GM12892 (cell line): ENCODE measurements at regions not wholly inside any gene's neighbourhood (a gene's known extent, or its start where the extent isn't known, plus 50 kb on each side); places are given as distances from the start of the nearest gene placed in this dataset.

Source experiments
- DNase-seq: peaks from one replicate; pipeline ENCODE4 v3.0.0; 2011; ENCODE audit not compliant: insufficient read length
- FAIRE-seq: peaks from 2 replicates; lab custom pipeline; 2011; peaks lifted over from hg19 to GRCh38; lab: Jason Lieb, UNC
- POLR2A ChIP-seq: IDR thresholded peaks from 2 replicates; pipeline ENCODE4 v1.6.1; 2011; ENCODE audit warnings: low read depth, low read length, control low read depth
- POLR2AphosphoS5 ChIP-seq: IDR thresholded peaks from 2 replicates; pipeline ENCODE4 v1.6.1; 2011; ENCODE audit warnings: low read depth, low read length, control low read depth
- TAF1 ChIP-seq: IDR thresholded peaks from 2 replicates; pipeline ENCODE4 v1.6.1; 2011; ENCODE audit warnings: low read depth, mild to moderate bottlenecking, control low read depth, low read length, borderline replicate concordance

DNA sequence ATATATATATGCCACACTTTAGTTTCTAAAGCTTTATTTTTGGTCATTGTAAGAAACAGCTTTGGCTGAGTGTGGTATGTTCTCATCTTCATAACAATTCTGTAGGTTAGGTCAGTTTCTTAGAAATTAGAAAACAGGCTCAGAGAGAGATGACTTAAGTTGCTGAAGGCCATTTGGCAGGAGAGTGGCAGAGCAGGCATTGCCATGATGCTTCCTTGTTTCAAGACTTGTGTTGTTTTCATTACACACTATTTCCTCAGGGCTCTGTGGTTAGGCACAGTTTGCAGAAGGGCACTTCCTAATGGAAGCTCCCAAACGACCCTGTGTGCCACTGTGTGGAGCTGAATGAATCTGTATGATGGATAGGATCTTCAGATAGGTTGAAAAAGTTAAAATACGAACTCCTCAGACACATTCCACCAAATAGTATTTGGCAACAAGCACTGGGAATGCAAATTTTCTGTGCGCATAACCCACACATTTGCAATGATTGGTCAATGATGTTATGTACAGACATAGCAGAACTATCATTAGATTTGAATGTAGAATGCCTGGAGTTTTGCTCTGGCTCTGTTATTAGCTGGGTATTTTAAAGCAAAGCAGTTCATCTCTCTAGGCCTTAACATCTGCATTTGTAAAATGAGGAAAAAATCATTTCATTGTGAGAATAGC lies 274.3 kb upstream of the HS3ST1 start:
- no peak for DNase-seq
- TF ChIP-seq POLR2AphosphoS5 (no peak), POLR2A (no peak), TAF1 (no peak)
- no peak for FAIRE-seq

DNA sequence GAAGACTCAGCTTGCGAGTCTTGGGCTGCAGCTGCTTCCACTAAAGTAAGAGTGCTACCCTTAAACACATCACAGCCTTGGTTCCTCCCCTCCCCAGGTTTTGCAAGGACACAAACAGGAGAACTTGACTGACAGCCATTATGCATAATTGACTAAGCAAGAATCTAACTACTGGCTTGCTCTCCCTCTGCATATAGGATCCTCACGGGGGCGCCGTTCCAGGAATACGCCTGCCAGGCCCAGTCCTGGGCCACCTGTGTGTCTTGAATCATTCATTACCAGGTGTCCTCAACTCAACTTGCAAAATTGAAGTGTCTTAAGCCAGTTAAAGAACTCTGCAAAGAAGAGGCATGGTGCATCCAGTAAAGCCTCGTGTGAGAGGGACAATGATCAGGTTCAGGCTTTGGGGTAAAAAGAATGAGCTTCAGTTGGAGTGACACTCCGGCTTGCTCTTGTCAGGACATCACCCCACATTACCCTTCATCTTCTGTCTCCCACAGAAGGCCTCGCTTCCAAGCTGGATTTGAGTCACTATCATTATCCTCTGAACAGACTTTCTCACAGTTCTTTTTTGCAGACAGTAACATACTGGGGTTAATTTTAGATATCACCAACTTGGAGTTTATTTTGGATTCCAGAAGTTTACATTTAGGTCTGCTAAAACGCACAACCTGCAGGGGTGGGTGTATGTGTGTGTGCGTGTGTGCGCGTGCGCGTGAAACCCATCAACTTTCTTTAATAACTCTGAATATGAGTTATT lies 273.5 kb upstream of the HS3ST1 start:
- TF ChIP-seq POLR2A (no peak), TAF1 (no peak), POLR2AphosphoS5 (no peak)
- DNase-seq: no peak
- FAIRE-seq: no peak

- no peak for FAIRE-seq
- DNase-seq: no peak
- TF ChIP-seq TAF1 (no peak), POLR2A (no peak), POLR2AphosphoS5 (no peak)
Observed at GRCh38 chr4:11700751-11701226, 272.1 kb upstream of the HS3ST1 start.

- DNase-seq (no peak), FAIRE-seq (no peak)
- no peak for TF ChIP-seq POLR2A
- TF ChIP-seq TAF1: no peak
- no peak for TF ChIP-seq POLR2AphosphoS5
Observed at GRCh38 chr4:11698846-11699590, 270.3 kb upstream of the HS3ST1 start.

- TF ChIP-seq TAF1 (no peak), POLR2AphosphoS5 (no peak), POLR2A (no peak)
- FAIRE-seq (no peak), DNase-seq (no peak)
Observed at GRCh38 chr4:11698033-11698432, 269.3 kb upstream of the HS3ST1 start.

- no peak for TF ChIP-seq TAF1
- no peak for TF ChIP-seq POLR2AphosphoS5
- TF ChIP-seq POLR2A: no peak
- DNase-seq: no peak
- FAIRE-seq: no peak
Observed at GRCh38 chr4:11693693-11694092, 265.0 kb upstream of the HS3ST1 start.

DNA sequence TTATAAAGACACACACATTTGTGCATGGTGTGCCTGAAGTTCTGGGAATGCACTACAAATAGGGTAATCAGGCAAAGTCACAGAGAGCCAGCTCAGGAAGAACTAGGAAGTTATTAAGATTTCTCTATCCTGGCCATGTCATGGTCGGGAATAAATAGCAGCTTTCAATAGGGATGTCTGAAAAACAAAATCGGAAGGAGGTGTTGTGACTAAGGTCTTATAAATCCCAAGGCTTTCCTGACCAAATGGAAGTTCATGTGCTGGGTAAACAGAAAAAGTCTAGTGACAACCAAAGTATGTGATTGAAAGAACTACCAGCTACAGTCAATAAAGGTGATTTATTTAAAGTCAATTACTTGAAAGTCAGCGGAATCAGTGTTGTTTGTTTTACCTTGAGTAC lies 262.5 kb upstream of the HS3ST1 start:
- FAIRE-seq (no peak), DNase-seq (no peak)
- no peak for TF ChIP-seq POLR2AphosphoS5
- no peak for TF ChIP-seq POLR2A
- no peak for TF ChIP-seq TAF1

DNA sequence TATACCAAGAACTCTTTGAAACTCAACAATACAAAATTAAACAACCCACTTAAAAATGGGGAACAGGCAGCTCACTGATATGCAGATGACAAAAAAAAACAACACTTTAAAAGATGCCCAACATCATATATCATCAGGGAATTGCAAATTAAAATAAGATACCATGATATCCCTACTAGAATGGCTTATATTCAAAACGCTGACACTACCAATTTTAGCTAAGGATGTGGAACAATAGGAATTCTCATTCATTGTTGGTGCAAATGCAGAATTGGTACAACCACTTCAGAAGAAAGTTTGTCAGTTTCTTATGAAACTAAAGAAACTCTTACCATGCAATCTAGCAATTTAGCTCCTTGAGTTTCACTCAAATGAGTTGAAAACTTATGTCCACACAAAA lies 259.0 kb upstream of the HS3ST1 start:
- DNase-seq (no peak), FAIRE-seq (no peak)
- TF ChIP-seq POLR2A: no peak
- no peak for TF ChIP-seq TAF1
- no peak for TF ChIP-seq POLR2AphosphoS5

DNA sequence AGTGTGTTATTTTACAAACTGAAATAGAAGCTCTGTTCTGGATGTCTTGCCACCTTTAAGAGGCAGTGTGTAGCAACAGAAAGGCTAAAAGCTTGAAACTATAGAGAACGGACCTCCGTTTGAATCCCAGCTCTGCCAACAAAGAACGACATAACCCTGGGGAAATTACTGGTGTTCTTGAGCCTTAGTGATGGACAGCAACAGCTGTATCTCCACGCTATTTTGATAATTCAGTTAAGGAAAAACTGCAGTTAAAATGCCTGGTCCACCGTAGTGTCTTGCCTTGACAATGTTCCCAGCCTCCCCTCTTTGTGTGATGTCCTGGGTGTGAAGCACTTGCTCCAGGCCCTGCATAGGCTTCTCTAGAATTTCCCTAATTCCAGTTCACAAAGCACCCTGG lies 256.8 kb upstream of the HS3ST1 start:
- FAIRE-seq (no peak), DNase-seq (no peak)
- no peak for TF ChIP-seq POLR2A
- TF ChIP-seq TAF1: no peak
- TF ChIP-seq POLR2AphosphoS5: no peak

DNA sequence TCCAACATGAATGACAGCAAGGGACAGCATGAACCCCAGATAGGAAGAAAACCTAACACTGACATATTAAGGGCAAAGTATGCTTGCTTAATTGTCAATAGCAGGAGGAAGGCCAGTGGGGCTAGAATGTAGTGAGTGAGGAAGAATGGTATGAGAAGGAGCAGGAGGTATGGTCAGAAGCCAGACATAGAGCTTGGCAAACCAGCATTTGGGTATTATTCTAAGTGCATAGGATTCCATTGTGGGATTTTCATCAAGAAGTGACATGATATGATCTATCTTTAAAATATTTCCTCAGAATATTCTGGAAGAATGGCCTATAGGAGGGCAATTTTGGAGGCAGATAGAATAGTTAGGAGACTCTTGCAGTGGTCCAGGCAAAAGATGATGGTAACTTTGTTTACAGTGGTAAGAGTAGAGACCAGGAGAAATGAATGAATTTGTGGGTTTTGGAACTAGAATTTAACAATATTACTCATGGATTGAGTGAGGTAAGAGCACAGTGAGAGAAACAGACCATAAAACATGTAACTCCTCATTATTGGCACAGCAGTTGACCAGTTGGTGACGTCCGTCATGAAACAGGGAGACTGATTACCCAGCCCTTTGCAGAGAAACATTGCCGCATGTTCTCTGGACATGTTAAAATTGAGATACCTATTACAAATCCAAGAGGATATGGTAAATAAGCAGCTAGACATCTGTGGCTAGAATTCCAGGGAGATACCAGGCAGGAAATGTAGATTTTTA lies 246.5 kb upstream of the HS3ST1 start:
- FAIRE-seq: no peak
- no peak for TF ChIP-seq POLR2AphosphoS5
- TF ChIP-seq POLR2A: no peak
- TF ChIP-seq TAF1: no peak

More for the DNA sequence above, 246.5 kb upstream of the HS3ST1 start:
- DNase-seq: no peak
